NB4 (cell line): ENCODE measurements at regions not wholly inside any gene's neighbourhood (a gene's known extent, or its start where the extent isn't known, plus 50 kb on each side); places are given as distances from the start of the nearest gene placed in this dataset.
"Not testable (repeated sequence)": the region's sequence is repeated elsewhere in the genome, so short reads cannot be mapped to it uniquely, and the experiment has no call there.

ENCODE experiments used
- CTCF ChIP-seq: IDR thresholded peaks from one replicate; pipeline ENCODE4 v1.5.1; 2012; ENCODE audit warnings: low read depth, low read length
- MAX ChIP-seq: IDR thresholded peaks from 2 replicates; pipeline ENCODE4 v1.6.1; 2011; ENCODE audit warnings: low read depth, low read length
- MYC ChIP-seq: IDR thresholded peaks from 2 replicates; pipeline ENCODE4 v1.6.1; 2011; ENCODE audit warnings: low read depth, low read length
- POLR2A ChIP-seq: IDR thresholded peaks from 2 replicates; pipeline ENCODE4 v1.6.1; 2011; ENCODE audit warnings: mild to moderate bottlenecking; ENCODE audit not compliant: insufficient read length; ENCODE audit errors: extremely low read depth

GRCh38 chr9:138202043-138202442 lies 324.5 kb downstream of the CACNA1B start:
- not testable (repeated sequence) for TF ChIP-seq CTCF, POLR2A, MAX, MYC
